Keratinocyte (primary cell): ENCODE measurements at regions not wholly inside any gene's neighbourhood (a gene's known extent, or its start where the extent isn't known, plus 50 kb on each side); places are given as distances from the start of the nearest gene placed in this dataset.

ENCODE experiments used
- DNase-seq: peaks from one replicate; pipeline ENCODE4 v3.0.0-alpha.2; 2011; ENCODE audit warnings: low read depth, missing footprints, low spot score
- FAIRE-seq: peaks from 2 replicates; lab custom pipeline; 2011; peaks lifted over from hg19 to GRCh38; lab: Jason Lieb, UNC
- H2AFZ ChIP-seq: 2 replicates; pipeline ENCODE4 v1.6.0; 2012; ENCODE audit warnings: low read length, control low read depth, inconsistent platforms; ENCODE audit not compliant: control insufficient read depth
- H3K27ac ChIP-seq: 2 replicates; pipeline ENCODE4 v1.5.1; 2011; ENCODE audit warnings: low read length; ENCODE audit not compliant: control insufficient read depth, insufficient read depth
- H3K27me3 ChIP-seq: 3 replicates; pipeline ENCODE4 v1.6.0; 2011; ENCODE audit warnings: low read length; ENCODE audit not compliant: control insufficient read depth, insufficient read depth; ENCODE audit errors: extremely low read depth
- H3K36me3 ChIP-seq, 2 experiments: 2 replicates in 1 of 2; 3 replicates in 1 of 2; pipeline ENCODE4 v1.5.1; 2011; ENCODE audit warnings: low read length in 2 of 2, mild to moderate bottlenecking in 1 of 2; ENCODE audit not compliant: control insufficient read depth in 2 of 2, insufficient read depth in 2 of 2; ENCODE audit errors: extremely low read depth in 1 of 2
- H3K4me1 ChIP-seq: 3 replicates; pipeline ENCODE4 v1.5.1; 2011; ENCODE audit warnings: low read length; ENCODE audit not compliant: control insufficient read depth, insufficient read depth; ENCODE audit errors: extremely low read depth
- H3K4me2 ChIP-seq: 3 replicates; pipeline ENCODE4 v1.6.0; 2011; ENCODE audit warnings: low read depth, low read length; ENCODE audit not compliant: control insufficient read depth, insufficient read depth; ENCODE audit errors: extremely low read depth
- H3K4me3 ChIP-seq, 3 experiments: fragments of 200-600 bp in 1 of 3; sonication (generic) in 1 of 3; 2 replicates in 2 of 3; 3 replicates in 1 of 3; pipeline ENCODE4 v1.5.1; 2011 to 2016; ENCODE audit warnings: low read length in 3 of 3, mild to moderate bottlenecking in 3 of 3, control low read depth in 2 of 3, inconsistent platforms in 1 of 3, low read depth in 1 of 3, mixed read lengths in 1 of 3, mixed run types in 1 of 3, moderate library complexity in 1 of 3; ENCODE audit not compliant: control insufficient read depth in 2 of 3, insufficient read depth in 2 of 3; ENCODE audit errors: extremely low read depth in 1 of 3
- H3K79me2 ChIP-seq: 2 replicates; pipeline ENCODE4 v1.6.0; 2012; ENCODE audit warnings: low read length; ENCODE audit not compliant: control insufficient read depth, insufficient read depth
- H3K9ac ChIP-seq: 3 replicates; pipeline ENCODE4 v1.6.0; 2011; ENCODE audit warnings: low read length; ENCODE audit not compliant: control insufficient read depth, insufficient read depth; ENCODE audit errors: extremely low read depth
- H3K9me1 ChIP-seq: 3 replicates; pipeline ENCODE4 v1.6.0; 2011; ENCODE audit warnings: low read length; ENCODE audit not compliant: control insufficient read depth, insufficient read depth; ENCODE audit errors: extremely low read depth
- H3K9me3 ChIP-seq: 2 replicates; pipeline ENCODE4 v1.5.1; 2012; ENCODE audit warnings: low read depth, low read length; ENCODE audit not compliant: control insufficient read depth
- H4K20me1 ChIP-seq: 3 replicates; pipeline ENCODE4 v1.6.0; 2011; ENCODE audit warnings: low read length; ENCODE audit not compliant: control insufficient read depth, insufficient read depth; ENCODE audit errors: extremely low read depth
- CTCF ChIP-seq, 3 experiments: IDR thresholded peaks in 1 of 3; conservative IDR thresholded peaks in 1 of 3; optimal IDR thresholded peaks in 1 of 3; 2 replicates in 2 of 3; 3 replicates in 1 of 3; pipeline versions ENCODE3 to v1.5.1; 2011; ENCODE audit warnings: low read length in 3 of 3, mild to moderate bottlenecking in 3 of 3, moderate library complexity in 2 of 3, control low read depth in 1 of 3, inconsistent platforms in 1 of 3; ENCODE audit not compliant: insufficient read depth in 2 of 3; ENCODE audit errors: extremely low read depth in 1 of 3
- EZH2 ChIP-seq: IDR thresholded peaks from one replicate; pipeline ENCODE4 v1.6.1; 2012; ENCODE audit warnings: inconsistent platforms, mild to moderate bottlenecking, low read length, moderate library complexity
- dilution Hi-C: fragments of 300-500 bp; cut with MboI; formaldehyde crosslinking; loops from one replicate; pipeline ENCODE4 v1.7.0; 2020; ENCODE audit warnings: low sequenced_read_pairs; ENCODE audit not compliant: extremely low pct_ligation_motif_present

GRCh38 chr1:82401116-82401515, 600.4 kb downstream of the ADGRL2 start:
- Histone ChIP-seq H2AFZ (no peak overlapping the region), H3K27ac (no peak overlapping the region), H3K36me3 (no peaks in the 10 kb centered on the region), H3K27me3 (no peaks in the 10 kb centered on the region), H3K79me2 (no peaks in the 10 kb centered on the region), H3K9ac (no peak overlapping the region), H3K4me3 (no peak overlapping the region), H3K9me3 (no peaks in the 10 kb centered on the region), H4K20me1 (no peaks in the 10 kb centered on the region), H3K9me1 (no peaks in the 10 kb centered on the region), H3K4me2 (no peak overlapping the region), H3K4me1 (peaks cover 4% of the 10 kb centered on the region)
- FAIRE-seq (no peak), DNase-seq (no peak)
- dilution Hi-C loops = no loop called here
- TF ChIP-seq CTCF (optimal IDR thresholded peaks at IDR 0.05 in 1 of 3, IDR thresholded peaks at IDR 0.05 in 1 of 3, conservative IDR thresholded peaks at IDR 0.05 in 1 of 3; ENCODE audit: extremely low read depth in 1 of 3, insufficient read depth in 2 of 3, low read length in 3 of 3) (no peak), EZH2 (no peak)

- Histone ChIP-seq H3K4me2 (no peak overlapping the region), H3K4me1 (peaks cover 4% of the 10 kb centered on the region), H3K4me3 (no peak overlapping the region), H3K79me2 (no peaks in the 10 kb centered on the region), H3K27me3 (no peaks in the 10 kb centered on the region), H4K20me1 (no peaks in the 10 kb centered on the region), H3K9ac (no peak overlapping the region), H3K27ac (no peak overlapping the region), H3K9me1 (no peaks in the 10 kb centered on the region), H2AFZ (no peak overlapping the region), H3K36me3 (no peaks in the 10 kb centered on the region), H3K9me3 (no peaks in the 10 kb centered on the region)
- dilution Hi-C loops = no loop called here
- DNase-seq (no peak), FAIRE-seq (no peak)
- TF ChIP-seq CTCF (optimal IDR thresholded peaks at IDR 0.05 in 1 of 3, IDR thresholded peaks at IDR 0.05 in 1 of 3, conservative IDR thresholded peaks at IDR 0.05 in 1 of 3; ENCODE audit: extremely low read depth in 1 of 3, insufficient read depth in 2 of 3, low read length in 3 of 3) = no peak
- TF ChIP-seq EZH2 = no peak
Measured at GRCh38 chr1:82400521-82400920, 599.8 kb downstream of the ADGRL2 start.
